ENCODE measurements at regions not wholly inside any gene's neighbourhood (a gene's known extent, or its start where the extent isn't known, plus 50 kb on each side); places are given as distances from the start of the nearest gene placed in this dataset.
A peak's percentile ranks its signal among the peaks of the same experiment; 100 is the strongest.
"Not testable (repeated sequence)": the region's sequence is repeated elsewhere in the genome, so short reads cannot be mapped to it uniquely, and the experiment has no call there.

DNA sequence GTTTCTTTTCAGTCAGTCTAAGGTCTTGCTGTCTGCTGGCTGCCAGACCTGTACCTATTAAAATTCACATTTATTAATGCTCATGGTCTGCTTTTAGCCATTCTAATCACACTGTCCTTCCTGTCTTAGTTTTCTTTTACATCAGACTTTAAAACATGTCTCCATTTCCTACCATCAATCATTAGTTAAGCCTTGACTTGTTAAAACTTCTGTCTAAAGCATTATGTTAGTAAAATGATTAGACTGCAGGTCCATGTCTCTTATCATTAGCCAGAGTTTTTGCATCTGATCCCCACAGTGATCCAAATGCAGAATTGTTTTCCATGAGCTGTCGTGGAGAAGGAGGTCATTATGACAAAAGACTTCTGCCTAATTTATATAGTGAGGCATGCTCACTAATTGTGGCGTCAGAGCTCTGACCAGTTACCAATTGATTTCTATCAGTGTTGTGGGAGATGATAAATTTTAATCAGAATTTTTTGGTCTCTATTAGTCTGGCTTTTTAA, 226.5 kb downstream of the DKK1 start:
- DNase-seq (ENCODE audit: low read depth, low spot score), result no peak

DNA sequence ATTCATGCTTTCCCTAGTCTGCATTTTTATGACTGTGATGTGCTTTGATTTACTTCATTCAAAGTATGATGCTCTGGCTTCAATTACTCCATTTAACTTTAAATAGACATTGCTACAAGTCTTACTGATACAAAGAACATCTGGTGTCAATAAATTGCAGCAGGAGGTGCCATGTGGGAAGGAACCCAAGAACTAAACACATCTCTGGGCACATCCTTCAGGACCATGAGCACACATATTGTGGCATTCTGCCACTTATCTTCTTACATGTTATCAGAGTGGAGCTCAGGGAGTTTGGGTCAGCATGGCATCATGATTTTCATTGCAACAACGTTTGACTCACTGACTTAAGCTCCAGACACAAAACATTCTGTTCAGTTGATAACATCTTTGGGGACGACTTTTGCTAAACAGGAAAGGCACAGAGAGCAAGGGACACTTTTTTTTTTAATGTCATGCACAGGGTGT, 227.0 kb downstream of the DKK1 start:
- DNase-seq (ENCODE audit: low read depth, low spot score), result peak; percentile 5

DNA sequence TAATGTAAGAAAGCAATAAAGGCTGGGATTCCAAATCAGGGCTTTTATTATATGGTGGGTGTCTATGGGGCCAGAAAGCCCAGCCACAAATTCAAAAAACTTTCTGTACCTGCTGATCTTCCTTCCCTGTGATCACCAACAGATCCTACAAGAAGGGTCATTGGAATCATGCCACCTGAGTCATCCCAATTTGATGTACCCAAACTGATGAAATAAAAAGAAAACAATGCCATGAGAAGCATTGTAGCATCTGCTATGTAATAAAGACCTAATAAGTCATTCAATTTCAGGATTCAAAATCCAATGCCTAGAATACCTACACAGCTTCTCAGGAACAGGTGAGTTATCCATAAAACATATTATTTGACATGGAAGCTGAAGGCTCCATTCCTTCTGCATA, 228.8 kb downstream of the DKK1 start:
- DNase-seq (ENCODE audit: low read depth, low spot score), result no peak

DNA sequence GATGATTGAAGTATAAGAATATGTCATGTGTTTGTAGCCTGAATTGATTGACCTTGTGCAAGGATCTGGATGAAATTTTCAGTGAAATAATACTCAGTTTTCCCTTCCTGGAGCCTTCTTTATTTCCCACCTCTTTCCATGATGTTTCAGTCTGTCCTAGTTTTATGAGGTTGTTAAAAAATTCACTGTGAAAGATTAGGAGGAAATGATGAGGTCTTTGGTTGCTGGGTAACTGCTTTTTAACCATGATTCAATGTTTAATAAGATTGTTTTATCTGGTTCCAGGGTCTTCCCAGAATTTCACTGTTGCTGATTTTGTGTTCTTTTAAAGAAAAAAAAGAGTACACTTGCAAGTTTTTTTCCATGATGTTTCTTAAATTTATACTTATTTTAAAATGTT, 221.5 kb downstream of the MBL2 start:
- DNase-seq (ENCODE audit: low read depth, low spot score), result no peak

DNA sequence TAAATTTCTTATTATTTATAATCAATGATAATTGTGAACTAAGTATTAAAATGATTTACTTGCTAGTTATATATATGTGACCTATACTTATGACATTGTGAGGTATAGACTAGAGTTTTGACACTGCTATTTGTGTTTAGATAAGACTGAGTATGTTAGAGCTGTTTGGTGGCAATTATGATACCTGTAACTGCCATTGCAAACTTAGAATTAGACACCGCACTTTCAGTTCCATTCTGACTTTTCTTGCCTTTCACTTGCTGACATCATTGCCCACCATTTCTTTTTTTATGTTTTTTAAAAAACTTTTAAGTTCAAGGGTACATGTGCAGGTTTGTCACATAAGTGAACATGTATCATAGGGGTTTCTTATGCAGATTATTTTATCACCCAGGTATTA, 214.5 kb downstream of the MBL2 start:
- no peak for DNase-seq (ENCODE audit: low read depth, low spot score)

DNA sequence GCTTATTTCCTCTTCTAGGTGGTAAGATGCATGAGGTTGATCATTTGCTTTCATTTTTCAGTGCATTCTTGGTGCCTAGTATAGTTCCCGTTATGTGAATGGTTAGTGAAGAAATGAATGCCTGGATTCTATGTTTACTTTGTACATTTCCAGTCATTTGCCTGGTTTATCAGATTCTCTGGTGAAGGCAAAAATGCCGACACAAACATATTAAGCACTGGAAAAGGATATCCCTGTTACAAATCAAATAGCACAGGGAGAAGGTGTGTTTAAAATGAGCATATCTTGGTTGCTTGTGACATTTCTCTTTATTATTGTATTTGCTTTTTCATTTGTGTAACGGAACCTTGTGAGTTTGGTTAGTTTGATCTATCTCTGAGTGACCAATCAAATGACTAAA, 211.3 kb downstream of the MBL2 start:
- no peak for DNase-seq (ENCODE audit: low read depth, low spot score)

DNA sequence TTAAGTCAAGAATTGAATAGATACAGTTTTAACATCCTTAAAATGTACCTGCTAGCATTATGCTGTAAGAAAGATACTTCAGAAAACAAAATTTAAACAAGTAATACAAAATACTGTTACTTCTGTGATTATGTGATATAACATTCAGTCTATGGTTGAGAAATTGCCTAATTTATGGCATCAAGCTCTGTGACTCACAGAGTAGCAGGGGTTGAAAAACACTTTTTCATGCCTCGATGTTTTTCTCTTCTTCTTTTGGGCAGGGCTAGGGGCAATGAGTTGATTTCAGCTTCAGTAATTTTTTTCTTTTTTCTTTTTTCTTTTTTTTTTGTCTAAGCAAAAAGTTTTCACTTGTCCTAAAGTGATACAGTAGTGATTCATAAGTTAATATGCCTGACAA, 209.2 kb downstream of the MBL2 start:
- no peak for DNase-seq (ENCODE audit: low read depth, low spot score)

DNA sequence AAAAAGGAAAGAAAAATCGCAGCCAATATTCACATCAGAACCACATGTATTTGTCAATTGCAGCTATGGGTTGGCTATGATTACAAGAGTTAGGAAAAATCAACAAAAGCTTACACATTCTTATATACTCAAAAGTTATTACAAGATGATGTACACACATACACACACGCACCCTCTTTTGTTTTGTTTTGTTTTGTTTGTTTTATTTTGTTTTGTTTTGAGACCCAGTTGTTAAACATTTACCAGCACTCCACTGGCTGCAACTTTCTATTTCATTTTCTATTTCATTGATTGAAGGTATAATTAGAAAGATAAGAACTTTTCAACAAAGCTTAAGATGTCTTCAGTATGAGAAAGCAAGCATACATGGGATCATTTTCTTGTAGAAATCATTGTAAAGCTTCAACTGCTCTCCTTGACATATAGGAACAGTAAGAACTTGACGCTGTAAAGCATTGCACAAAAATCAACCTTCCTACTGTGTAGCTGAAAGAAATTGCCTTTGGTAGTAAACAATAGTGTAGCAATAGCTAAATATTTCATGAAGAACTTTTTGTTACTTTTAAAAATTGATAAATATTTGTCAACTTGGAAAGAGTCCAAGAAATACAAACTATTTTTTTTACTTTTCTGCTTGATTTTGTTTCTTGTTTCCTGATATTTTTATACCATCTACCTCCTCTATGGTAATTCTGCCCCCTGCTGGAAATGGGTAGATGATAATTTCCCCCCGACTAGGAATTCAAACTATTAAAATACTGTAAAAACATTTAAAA, 205.9 kb downstream of the MBL2 start:
- no peak for DNase-seq (ENCODE audit: low read depth, low spot score)

DNA sequence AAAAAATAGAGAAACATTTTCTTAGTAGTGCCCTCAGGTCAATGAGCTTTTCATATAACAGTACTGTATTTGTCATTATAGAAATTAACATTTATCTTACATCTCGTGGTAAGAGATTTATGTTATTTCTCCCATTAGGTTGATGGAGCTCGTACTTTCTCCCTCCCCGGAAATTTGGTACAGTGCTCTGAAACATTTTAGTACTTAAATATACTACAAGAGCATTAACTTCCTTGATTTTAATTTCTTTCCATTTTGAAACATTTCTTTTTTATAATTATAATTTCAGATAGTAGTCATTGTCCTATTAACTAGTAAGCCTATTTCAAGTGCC, 205.4 kb downstream of the MBL2 start:
- DNase-seq (ENCODE audit: low read depth, low spot score), result no peak

DNA sequence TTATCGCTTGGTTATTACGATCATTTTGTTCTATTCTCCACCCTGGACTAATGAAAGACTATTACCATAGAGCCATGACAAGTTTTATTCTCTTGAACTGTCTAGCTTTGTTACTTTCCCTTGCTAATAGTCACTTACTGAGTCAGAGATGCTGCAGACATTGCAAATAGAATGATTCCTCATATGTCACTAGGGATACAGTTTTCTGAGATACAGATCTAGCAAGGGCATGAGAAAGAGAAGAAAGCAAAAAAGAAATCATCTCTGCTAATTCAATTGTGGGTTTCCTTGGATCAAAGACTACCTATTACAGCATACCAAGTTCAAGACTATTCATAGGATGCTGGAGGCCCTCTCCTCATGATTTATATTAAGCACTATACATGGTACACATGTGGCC, 204.3 kb downstream of the MBL2 start:
- no peak for DNase-seq (ENCODE audit: low read depth, low spot score)

DNA sequence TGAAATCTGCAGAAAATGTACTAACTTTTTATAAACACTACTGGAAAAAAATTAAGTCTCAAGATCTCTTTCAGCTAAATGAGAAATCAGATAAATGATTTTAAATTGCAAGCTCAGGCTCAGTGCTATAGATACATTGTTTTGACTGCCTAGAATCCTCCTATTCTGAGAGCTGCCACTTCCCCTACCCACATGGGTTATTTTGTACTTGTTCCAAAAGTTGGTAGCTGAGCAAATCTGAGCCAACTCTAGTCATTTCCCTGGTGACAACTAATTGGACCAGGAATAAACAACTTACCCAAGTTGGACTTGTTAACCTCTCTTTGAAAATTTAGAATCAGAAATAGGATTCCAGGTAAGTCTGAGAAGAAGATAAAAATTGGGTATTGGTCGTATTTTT, 202.1 kb downstream of the MBL2 start:
- no peak for DNase-seq (ENCODE audit: low read depth, low spot score)

DNA sequence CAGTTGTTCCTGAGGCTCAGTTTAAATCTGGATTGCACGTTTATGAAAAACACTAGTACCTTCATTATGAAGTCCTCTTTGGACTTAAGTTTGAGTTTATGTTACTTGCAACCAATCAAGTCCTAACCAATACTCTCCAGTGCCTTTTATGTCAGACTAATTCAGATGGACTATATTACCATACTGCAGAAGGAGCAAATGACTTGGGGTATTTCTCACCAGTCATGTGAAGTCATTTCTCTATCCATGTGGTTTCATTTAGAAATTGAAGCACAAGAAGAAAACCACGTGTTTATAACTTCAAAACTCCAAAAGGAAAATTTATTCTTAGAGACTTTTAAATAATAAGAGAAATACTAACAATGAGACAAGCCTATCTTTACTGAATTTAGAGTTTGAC, 201.6 kb downstream of the MBL2 start:
- no peak for DNase-seq (ENCODE audit: low read depth, low spot score)

DNA sequence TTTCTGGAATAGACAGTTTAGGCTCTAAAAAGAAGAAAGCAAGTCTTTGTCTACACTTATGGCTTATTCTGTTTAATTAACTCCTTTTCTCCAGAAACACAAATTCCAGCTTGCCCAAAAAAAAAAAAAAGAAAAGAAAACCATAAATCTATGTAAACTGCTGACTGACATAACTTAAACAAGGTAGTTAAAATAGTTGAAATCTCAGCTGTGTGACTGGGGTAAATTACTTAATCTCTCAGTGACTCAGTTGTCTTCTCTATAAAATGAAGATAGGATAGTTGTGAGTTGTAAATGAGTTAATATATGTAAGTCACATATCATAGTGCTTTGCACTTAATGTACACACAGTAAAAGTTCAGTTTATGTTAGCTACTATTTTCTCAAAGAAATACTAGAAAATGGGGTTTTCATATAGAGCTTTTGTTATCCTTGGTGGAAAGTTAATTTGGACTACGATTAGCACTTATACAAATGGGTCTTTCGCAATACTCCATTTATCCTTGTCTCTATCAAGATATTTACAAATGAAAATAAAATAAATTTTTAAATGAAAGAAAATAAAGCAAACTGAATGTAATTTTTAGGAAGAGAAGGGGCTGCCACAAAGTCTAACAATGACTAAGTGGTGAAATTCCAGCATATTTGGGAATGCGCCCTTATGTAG, 200.9 kb downstream of the MBL2 start:
- DNase-seq (ENCODE audit: low read depth, low spot score), result no peak

DNA sequence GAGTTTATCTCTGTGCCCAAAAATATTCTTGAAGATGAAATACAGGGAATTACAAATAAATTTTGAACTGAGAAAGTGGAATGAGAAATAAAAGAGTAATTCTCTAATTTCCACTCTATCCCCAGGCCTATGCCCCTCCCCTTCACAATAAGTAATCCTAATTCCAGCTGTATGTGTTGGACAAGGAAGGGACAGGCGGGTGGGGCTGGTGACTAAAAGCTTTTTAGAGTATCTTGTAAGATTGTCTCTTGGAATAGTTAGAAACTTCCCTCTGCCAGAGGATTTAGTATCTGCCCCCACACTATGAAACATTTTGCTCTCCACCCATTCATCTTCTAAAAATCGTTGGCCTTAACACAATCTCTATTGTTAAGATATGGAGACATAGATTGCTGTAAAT, 199.2 kb downstream of the MBL2 start:
- no peak for DNase-seq (ENCODE audit: low read depth, low spot score)

DNA sequence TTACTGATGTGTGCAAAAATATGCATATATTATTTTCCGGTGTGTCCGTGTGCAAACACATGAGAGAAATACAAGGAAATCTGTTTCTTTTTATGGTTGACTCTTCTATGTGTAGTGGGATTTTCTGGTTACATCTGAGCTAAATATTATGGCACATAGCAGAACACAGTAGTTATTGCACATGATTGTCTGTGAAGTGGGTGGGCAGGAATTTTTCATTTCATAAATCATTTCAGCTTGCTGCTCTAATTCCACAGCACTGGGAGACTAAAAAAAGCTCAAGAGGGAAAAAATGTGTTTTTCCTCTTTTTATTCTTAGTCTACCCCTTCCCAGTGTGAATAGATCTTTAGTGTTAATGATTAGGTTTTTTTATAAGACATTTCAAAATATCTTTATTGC, 197.9 kb downstream of the MBL2 start:
- DNase-seq (ENCODE audit: low read depth, low spot score), result no peak

DNA sequence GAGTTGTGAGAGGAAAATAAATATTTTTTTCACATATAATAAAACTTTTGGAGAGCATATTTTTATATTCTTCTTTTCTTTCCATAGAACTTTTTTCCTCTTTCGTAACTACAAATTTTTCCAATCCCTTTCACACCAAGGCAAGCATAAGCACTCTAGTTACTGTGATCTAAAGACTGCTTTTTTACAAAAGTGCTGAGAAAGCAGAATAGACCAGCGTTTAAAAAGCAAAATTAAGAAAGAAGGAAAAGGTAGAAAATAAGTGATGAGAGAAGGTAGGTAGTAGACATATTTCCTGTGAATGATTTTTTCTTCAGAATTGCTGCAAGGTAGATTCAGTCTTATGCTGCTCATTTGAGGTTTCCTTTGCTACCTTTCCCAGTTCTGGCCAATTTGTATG, 195.5 kb downstream of the MBL2 start:
- DNase-seq (ENCODE audit: low read depth, low spot score), result no peak

DNA sequence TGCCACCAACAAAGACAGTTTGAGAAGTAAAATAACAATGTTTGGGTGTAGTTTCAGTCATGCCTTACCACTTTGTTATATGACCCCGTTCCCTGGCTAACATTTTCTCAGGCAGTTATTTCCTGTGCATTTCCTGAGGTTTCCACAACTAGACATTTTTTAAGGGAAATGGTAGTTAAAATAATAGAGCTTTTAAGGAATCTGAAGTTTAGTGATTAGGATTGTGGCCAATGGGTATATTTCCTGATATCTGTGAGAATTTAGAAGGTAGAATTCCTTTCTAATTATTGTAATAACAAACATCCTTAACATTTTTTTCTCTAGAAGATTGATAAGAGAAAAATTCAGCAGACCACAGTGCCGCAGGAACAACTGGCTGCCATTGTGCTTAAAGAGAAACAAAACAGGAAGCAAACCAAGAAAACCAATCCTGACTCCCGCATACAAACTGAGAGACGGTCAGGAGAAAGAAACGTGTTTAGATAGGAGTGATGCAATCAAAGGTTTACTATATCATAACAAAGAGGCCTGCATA, 193.6 kb downstream of the MBL2 start:
- DNase-seq (ENCODE audit: low read depth, low spot score), result no peak

DNA sequence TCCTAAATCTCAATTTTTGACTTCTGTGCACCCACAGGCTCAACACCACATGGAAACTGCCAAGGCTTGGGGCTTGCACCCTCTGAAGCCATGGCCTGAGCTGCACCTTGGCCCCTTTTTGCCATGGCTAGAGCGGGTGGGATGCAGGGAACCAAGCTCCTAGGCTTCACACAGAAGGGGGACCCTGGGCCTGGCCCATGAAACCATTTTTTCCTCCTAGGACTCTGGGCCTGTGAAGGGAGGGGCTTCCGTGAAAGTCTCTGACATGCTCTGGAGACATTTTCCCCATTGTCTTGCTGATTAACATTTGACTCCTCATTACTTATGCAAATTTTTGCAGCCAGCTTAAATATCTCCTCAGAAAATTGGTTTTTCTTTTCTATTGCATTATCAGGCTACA, 190.9 kb downstream of the MBL2 start:
- not testable (repeated sequence) for DNase-seq (ENCODE audit: low read depth, low spot score)

DNA sequence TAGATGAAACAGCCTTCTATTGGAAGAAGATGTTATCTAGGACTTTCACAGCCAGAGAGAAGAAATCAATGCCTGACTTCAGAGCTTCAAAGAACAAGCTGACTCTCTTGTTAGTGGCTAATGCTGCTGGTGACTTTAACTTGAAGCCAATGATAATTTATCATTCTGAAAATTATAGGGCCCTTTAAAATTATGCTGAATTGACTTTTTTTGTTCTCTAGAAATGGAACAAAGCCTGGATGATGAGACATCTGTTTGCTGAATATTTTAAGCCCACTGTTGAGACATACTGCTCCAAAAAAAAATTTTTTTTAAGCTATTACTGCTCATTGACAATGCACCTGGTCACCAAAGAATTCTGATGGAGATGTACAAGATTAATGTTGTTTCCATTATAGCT, 189.2 kb downstream of the MBL2 start:
- no peak for DNase-seq (ENCODE audit: low read depth, low spot score)

DNA sequence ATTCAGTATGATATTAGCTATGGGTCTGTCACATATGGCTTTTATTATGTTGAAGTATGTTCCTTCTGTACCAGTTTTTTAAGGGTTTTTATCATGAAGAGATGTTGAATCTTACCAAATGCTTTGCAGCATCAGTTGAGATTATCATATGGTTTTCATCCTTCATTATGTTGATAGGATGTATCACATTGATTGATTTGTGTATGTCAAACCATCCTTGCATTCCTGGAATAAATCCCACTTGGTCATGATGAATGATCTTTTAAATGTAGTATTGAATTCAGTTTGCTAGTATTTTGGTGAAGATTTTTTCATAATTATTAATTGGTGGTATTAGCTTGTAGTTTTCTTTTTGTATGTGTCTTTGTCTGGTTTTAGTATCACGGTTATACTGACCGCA, 185.9 kb downstream of the MBL2 start:
- no peak for DNase-seq (ENCODE audit: low read depth, low spot score)

DNA sequence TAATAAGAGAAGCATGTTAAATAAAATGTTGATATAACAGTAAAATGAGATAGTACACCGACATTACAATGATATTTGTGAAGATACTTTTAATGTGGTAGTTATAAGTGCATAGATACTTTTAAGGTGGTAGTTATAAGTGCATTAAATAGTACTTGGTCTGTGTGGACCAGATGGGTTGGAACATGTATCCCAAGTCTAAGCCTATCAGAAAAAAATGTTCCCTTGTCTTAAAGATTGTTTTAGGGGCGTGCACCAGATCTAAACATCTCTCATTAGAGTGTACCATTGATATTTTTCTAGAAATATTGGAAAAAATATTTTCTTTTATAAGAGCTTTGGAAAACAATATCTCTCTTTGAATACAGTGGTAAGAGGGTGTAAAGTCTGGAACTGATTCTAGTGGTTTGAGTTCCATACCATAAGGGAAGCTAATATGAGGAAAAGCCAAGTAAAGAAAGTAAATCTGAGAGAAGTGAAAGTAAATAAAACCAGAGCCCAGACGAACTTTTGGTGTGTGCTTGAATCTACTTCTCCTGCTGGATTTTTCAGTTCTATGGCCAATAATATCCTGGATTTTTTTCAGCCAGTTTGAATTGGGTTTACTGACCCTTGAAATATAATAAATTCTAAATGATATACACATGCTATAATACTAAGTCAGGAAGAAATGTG, 175.3 kb downstream of the MBL2 start:
- DNase-seq (ENCODE audit: low read depth, low spot score), result no peak

DNA sequence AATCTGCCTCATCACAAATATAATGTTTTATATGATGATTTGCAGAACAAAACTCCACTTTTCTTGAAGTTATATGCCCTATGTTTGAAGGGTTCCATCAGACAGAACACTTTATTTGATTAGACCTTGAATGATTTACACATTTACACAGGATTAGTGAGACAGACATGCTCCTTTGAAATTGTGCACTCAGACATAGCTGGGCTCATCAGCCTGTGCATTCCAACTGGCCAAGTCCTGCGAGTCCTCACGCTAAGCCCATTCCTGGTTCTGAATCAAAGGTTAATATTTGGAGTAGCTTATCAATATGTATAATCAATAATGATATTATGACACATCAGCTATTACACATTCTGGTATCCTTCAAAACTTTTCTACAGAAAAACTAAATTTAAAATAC, 173.6 kb downstream of the MBL2 start:
- DNase-seq (ENCODE audit: low read depth, low spot score), result no peak

All from ELF-1 (cell line).